HG03565 (cell line): ENCODE measurements at regions not wholly inside any gene's neighbourhood (a gene's known extent, or its start where the extent isn't known, plus 50 kb on each side); places are given as distances from the start of the nearest gene placed in this dataset.
A peak's percentile ranks its signal among the peaks of the same experiment; 100 is the strongest.

Experiments
- ATAC-seq: cut with Tn5 transposase; IDR thresholded peaks from one replicate; pipeline ENCODE4 v1.9.1; 2021; ENCODE audit warnings: mild to moderate bottlenecking, moderate library complexity; ENCODE audit not compliant: unreplicated experiment

GRCh38 chr1:101153692-101154091, 83.1 kb upstream of the S1PR1 start:
- no peak for ATAC-seq

- no peak for ATAC-seq
These were observed 84.2 kb upstream of the S1PR1 start for GRCh38 chr1:101152633-101153032.

- ATAC-seq, result no peak
These were observed 85.5 kb upstream of the S1PR1 start for GRCh38 chr1:101151286-101151685.

GRCh38 chr1:101150670-101151069, 86.1 kb upstream of the S1PR1 start:
- no peak for ATAC-seq

- ATAC-seq, result no peak
These were observed 86.6 kb upstream of the S1PR1 start for GRCh38 chr1:101150266-101150665.

GRCh38 chr1:101148980-101149379, 87.8 kb upstream of the S1PR1 start:
- ATAC-seq, result no peak

GRCh38 chr1:101147381-101147780, 89.4 kb upstream of the S1PR1 start:
- no peak for ATAC-seq

- no peak for ATAC-seq
These were observed 91.4 kb upstream of the S1PR1 start for GRCh38 chr1:101145449-101145820.

GRCh38 chr1:101144671-101145448, 92.0 kb upstream of the S1PR1 start:
- no peak for ATAC-seq

- ATAC-seq, result no peak
These were observed 94.6 kb upstream of the S1PR1 start for GRCh38 chr1:101142244-101142643.

- ATAC-seq, result no peak
These were observed 95.4 kb upstream of the S1PR1 start for GRCh38 chr1:101141376-101141775.

- no peak for ATAC-seq
These were observed 96.7 kb upstream of the S1PR1 start for GRCh38 chr1:101139821-101140718.

GRCh38 chr1:101139130-101139529, 97.7 kb upstream of the S1PR1 start:
- ATAC-seq, result no peak

- peak; percentile 27 for ATAC-seq
These were observed 99.4 kb upstream of the S1PR1 start for GRCh38 chr1:101137144-101138126.

GRCh38 chr1:101136739-101137138, 100.1 kb upstream of the S1PR1 start:
- ATAC-seq, result peak; percentile 59

- ATAC-seq, result no peak
These were observed 100.5 kb upstream of the S1PR1 start for GRCh38 chr1:101136271-101136670.

GRCh38 chr1:101135526-101135925, 101.3 kb upstream of the S1PR1 start:
- no peak for ATAC-seq

GRCh38 chr1:101131239-101131843, 105.5 kb upstream of the S1PR1 start:
- no peak for ATAC-seq

- ATAC-seq, result no peak
These were observed 105.1 kb upstream of the DPH5 start for GRCh38 chr1:101130673-101131072.

GRCh38 chr1:101128846-101129245, 103.3 kb upstream of the DPH5 start:
- ATAC-seq, result no peak
